ENCODE measurements at regions not wholly inside any gene's neighbourhood (a gene's known extent, or its start where the extent isn't known, plus 50 kb on each side); places are given as distances from the start of the nearest gene placed in this dataset.
A peak's percentile ranks its signal among the peaks of the same experiment; 100 is the strongest.
"Not testable (repeated sequence)": the region's sequence is repeated elsewhere in the genome, so short reads cannot be mapped to it uniquely, and the experiment has no call there.

- not testable (repeated sequence) for H3K4me3 Mint-ChIP-seq; H3K9me3 Mint-ChIP-seq; DNase-seq (ENCODE audit: low spot score); H3K27ac Mint-ChIP-seq; H3K27me3 Mint-ChIP-seq; ATAC-seq; H3K36me3 Mint-ChIP-seq; H3K4me1 Mint-ChIP-seq (ENCODE audit: low read depth in 2 of 2)
Measured at GRCh38 chr13:52565324-52565723, 76.9 kb upstream of the HNRNPA1L2 start.

- H3K27ac Mint-ChIP-seq; H3K9me3 Mint-ChIP-seq; H3K4me3 Mint-ChIP-seq; H3K4me1 Mint-ChIP-seq (ENCODE audit: low read depth in 2 of 2); H3K27me3 Mint-ChIP-seq; DNase-seq (ENCODE audit: low spot score); H3K36me3 Mint-ChIP-seq: not testable (repeated sequence)
- peak; percentile 54 to 64 for ATAC-seq
Measured at GRCh38 chr13:52569904-52570602, 72.2 kb upstream of the HNRNPA1L2 start.

- H3K4me3 Mint-ChIP-seq; DNase-seq (ENCODE audit: low spot score); H3K36me3 Mint-ChIP-seq; H3K9me3 Mint-ChIP-seq; H3K4me1 Mint-ChIP-seq (ENCODE audit: low read depth in 2 of 2); H3K27ac Mint-ChIP-seq; H3K27me3 Mint-ChIP-seq; ATAC-seq: not testable (repeated sequence)
Measured at GRCh38 chr13:52571163-52571562, 71.1 kb upstream of the HNRNPA1L2 start.

- DNase-seq (ENCODE audit: low spot score); H3K9me3 Mint-ChIP-seq; ATAC-seq; H3K27me3 Mint-ChIP-seq; H3K4me3 Mint-ChIP-seq; H3K36me3 Mint-ChIP-seq; H3K27ac Mint-ChIP-seq; H3K4me1 Mint-ChIP-seq (ENCODE audit: low read depth in 2 of 2): not testable (repeated sequence)
Measured at GRCh38 chr13:52582962-52583361, 59.3 kb upstream of the HNRNPA1L2 start.

All from natural killer cell treated with Interleukin-12 subunit alpha and Interleukin-12 subunit beta and Interleukin-15 and Interleukin-18, amount 100 ng/mL, for 72 hours (primary cell).